OCI-LY7 (cell line): ENCODE measurements at regions not wholly inside any gene's neighbourhood (a gene's known extent, or its start where the extent isn't known, plus 50 kb on each side); places are given as distances from the start of the nearest gene placed in this dataset.

ENCODE experiments used
- EZH2phosphoT487 ChIP-seq: fragments of 200-600 bp; sonication (generic); IDR thresholded peaks from 2 replicates; pipeline ENCODE4 v1.6.1; 2018; ENCODE audit warnings: low read depth, borderline replicate concordance, mild to moderate bottlenecking, mixed run types, antibody characterized with exemption, low read length, moderate library complexity, mixed read lengths
- TF ChIP-seq, protein P1 (sequence below): fragments of 200-600 bp; sonication (generic); conservative IDR thresholded peaks from 2 replicates; pipeline ENCODE4 v1.5.1; 2014; ENCODE audit warnings: mild to moderate bottlenecking, antibody characterized with exemption, low read length, moderate library complexity, mixed read lengths

DNA sequence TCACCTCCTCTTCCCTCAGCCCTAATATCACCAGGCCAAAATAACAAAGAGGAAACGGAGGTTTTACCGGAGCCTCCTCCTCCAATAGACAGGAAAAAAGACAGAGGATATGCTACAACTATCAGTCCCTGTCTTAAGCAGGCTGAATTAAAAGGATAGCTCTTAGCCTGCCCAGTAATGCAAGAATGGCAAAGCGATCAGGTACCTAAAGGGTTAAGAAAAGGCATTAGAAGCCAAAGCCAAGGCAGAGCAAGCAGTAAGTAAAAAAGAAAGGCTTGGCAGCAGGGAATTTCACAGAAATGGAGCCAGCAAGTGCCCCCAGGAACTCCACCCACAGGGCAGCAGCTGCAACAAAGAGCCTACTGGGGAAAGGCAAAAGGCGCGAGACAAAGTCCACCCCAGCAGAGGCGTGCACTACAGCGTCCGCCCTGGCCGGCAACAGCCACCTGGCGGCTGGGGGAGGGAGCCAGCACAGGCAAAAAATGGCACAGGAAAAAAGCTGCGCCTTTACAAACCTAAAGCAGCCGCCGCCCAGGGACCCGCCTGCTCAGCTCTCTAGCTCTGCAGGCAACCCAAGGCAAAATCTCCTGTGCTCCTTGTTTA is 220.6 kb upstream of the ZC4H2 start:
- no peak for TF ChIP-seq EZH2phosphoT487
- TF ChIP-seq, protein P1, sequence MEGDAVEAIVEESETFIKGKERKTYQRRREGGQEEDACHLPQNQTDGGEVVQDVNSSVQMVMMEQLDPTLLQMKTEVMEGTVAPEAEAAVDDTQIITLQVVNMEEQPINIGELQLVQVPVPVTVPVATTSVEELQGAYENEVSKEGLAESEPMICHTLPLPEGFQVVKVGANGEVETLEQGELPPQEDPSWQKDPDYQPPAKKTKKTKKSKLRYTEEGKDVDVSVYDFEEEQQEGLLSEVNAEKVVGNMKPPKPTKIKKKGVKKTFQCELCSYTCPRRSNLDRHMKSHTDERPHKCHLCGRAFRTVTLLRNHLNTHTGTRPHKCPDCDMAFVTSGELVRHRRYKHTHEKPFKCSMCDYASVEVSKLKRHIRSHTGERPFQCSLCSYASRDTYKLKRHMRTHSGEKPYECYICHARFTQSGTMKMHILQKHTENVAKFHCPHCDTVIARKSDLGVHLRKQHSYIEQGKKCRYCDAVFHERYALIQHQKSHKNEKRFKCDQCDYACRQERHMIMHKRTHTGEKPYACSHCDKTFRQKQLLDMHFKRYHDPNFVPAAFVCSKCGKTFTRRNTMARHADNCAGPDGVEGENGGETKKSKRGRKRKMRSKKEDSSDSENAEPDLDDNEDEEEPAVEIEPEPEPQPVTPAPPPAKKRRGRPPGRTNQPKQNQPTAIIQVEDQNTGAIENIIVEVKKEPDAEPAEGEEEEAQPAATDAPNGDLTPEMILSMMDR, result peak; percentile 53; the same call in 1 of the 2 replicates
